ENCODE measurements at regions not wholly inside any gene's neighbourhood (a gene's known extent, or its start where the extent isn't known, plus 50 kb on each side); places are given as distances from the start of the nearest gene placed in this dataset.

DNA sequence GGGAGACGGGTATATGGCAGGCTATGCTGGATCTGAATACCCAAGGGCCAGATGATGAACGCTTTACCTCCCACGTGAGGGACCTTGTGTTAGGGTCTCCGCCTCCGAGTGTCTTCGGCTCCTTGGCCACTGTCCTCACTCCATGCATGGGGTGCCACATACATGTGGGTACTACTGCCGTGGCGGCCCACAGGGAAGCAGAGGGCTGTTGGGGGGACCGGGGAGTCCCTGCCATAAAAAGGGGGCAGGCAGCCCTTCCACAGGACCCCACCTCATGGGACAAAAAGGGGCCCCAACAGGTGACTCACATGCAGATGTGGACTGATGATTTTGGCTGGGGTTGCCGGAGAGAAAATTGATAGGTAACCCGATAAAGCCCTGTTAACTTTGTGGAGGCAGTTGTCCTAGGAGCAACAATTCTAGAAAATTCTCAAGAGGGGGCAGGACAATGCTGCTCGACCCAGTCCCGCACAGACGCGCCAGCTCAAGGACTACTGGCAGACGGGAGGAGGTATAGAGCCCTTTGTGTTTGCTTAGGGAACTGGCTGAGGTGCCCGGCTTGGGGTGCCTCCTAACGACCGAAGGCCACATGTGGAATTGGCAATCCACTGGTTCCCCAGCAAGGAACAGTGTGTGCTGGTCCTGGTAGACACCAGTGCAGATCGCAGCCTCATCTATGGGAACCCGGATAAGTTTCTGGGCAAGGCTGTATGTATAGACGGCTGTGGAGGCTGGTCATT is 695.7 kb upstream of the AGA start:
- H2AFZ ChIP-seq (replicated peaks; ENCODE audit: low read length, poor library complexity) = no peak overlapping the region
- ATAC-seq (ENCODE audit: low read depth) = no peak
- no peak overlapping the region for H2BK5ac ChIP-seq (ENCODE audit: low read depth, low read length, poor library complexity, severe bottlenecking)
- H3K9ac ChIP-seq (ENCODE audit: low read depth, low read length) = no peak overlapping the region
- in situ Hi-C loops (cut with MboI; ENCODE audit: low sequenced_read_pairs) (no loop called here), dilution Hi-C loops (cut with HindIII; ENCODE audit: low sequenced_read_pairs, unreplicated experiment) (no loop called here), intact Hi-C loops (cut with micrococcal nuclease) (no loop called here)
- DNase-seq = no peak
- ChIA-PET POLR2A (ENCODE audit: unreplicated experiment) (no interaction called here), CTCF (no interaction called here)
- H3K9me1 ChIP-seq (ENCODE audit: insufficient read depth, low read length) = no peaks in the 10 kb centered on the region
- no peak overlapping the region for H3K27ac ChIP-seq (ENCODE audit: insufficient read depth, low read length)
- no peak overlapping the region for H3K23ac ChIP-seq (ENCODE audit: low read depth, low read length)
- no peaks in the 10 kb centered on the region for H4K20me1 ChIP-seq (ENCODE audit: insufficient read depth, low read length)
- no peak overlapping the region for H2AK9ac ChIP-seq (replicated peaks; ENCODE audit: low read depth, low read length, poor library complexity)
- H3K27me3 ChIP-seq (ENCODE audit: control insufficient read depth, insufficient read depth, low read length) = no peaks in the 10 kb centered on the region
- no peaks in the 10 kb centered on the region for H3K36me3 ChIP-seq (ENCODE audit: control insufficient read depth, insufficient read depth, low read length)
- no peak overlapping the region for H3K4me3 ChIP-seq (ENCODE audit: insufficient read depth, low read depth, low read length)
- H3K18ac ChIP-seq (ENCODE audit: low read depth, low read length) = no peak overlapping the region
- no peak overlapping the region for H2BK15ac ChIP-seq (ENCODE audit: low read depth, low read length)
- 82% methylated on average over 4 of the region's 22 CpGs; no CpG with 5 or more reads in 1 of the 2 experiments for WGBS, 2 experiments (ENCODE audit: extremely low coverage in 2 of 2, insufficient read length in 1 of 2)
- H2BK120ac ChIP-seq (ENCODE audit: low read depth, low read length) = no peak overlapping the region
- no peak overlapping the region for H3K56ac ChIP-seq (ENCODE audit: extremely low read depth, insufficient read depth, low read length)
- H3K4me1 ChIP-seq (ENCODE audit: control insufficient read depth, insufficient read depth, low read length) = no peaks in the 10 kb centered on the region
- no peak overlapping the region for H2AK5ac ChIP-seq (ENCODE audit: low read depth, low read length)
- no peak overlapping the region for H3K4me2 ChIP-seq (ENCODE audit: low read depth, low read length)
- no peak overlapping the region for H4K8ac ChIP-seq (ENCODE audit: low read depth in 2 of 2, low read length in 2 of 2)
- no peak overlapping the region for H4K91ac ChIP-seq (ENCODE audit: insufficient read depth, low read depth, low read length)
- H4K5ac ChIP-seq (ENCODE audit: low read depth, low read length) = no peak overlapping the region
- no peak overlapping the region for H3K4ac ChIP-seq (ENCODE audit: low read depth, low read length)
- H2BK20ac ChIP-seq (ENCODE audit: low read depth, low read length) = no peak overlapping the region
- H3K14ac ChIP-seq (replicated peaks; ENCODE audit: low read depth, low read length) = no peak overlapping the region
- TF ChIP-seq NFE2L2 (IDR thresholded peaks at IDR 0.05; ENCODE audit: low read depth, low read length) = no peak
- TF ChIP-seq CEBPB (IDR thresholded peaks at IDR 0.05; ENCODE audit: low read depth, low read length) = no peak
- no peak for TF ChIP-seq MAFK (IDR thresholded peaks at IDR 0.05; ENCODE audit: low read depth, low read length)
- no peak for TF ChIP-seq MXI1 (IDR thresholded peaks at IDR 0.05; ENCODE audit: borderline replicate concordance, low read depth, low read length)
- no peak for TF ChIP-seq ELK1 (IDR thresholded peaks at IDR 0.05; ENCODE audit: borderline replicate concordance, low read depth, low read length)
- TF ChIP-seq SMC3 (IDR thresholded peaks at IDR 0.05; ENCODE audit: low read depth, low read length) = no peak
- no peak for TF ChIP-seq BHLHE40 (IDR thresholded peaks at IDR 0.05; ENCODE audit: low read depth, low read length)
- TF ChIP-seq, protein P1, sequence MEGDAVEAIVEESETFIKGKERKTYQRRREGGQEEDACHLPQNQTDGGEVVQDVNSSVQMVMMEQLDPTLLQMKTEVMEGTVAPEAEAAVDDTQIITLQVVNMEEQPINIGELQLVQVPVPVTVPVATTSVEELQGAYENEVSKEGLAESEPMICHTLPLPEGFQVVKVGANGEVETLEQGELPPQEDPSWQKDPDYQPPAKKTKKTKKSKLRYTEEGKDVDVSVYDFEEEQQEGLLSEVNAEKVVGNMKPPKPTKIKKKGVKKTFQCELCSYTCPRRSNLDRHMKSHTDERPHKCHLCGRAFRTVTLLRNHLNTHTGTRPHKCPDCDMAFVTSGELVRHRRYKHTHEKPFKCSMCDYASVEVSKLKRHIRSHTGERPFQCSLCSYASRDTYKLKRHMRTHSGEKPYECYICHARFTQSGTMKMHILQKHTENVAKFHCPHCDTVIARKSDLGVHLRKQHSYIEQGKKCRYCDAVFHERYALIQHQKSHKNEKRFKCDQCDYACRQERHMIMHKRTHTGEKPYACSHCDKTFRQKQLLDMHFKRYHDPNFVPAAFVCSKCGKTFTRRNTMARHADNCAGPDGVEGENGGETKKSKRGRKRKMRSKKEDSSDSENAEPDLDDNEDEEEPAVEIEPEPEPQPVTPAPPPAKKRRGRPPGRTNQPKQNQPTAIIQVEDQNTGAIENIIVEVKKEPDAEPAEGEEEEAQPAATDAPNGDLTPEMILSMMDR (conservative IDR thresholded peaks at IDR 0.05; ENCODE audit: low read depth, low read length) = no peak
- TF ChIP-seq RAD21 (IDR thresholded peaks at IDR 0.05; ENCODE audit: low read length) = no peak
- no peak for TF ChIP-seq FOS (IDR thresholded peaks at IDR 0.05; ENCODE audit: low read depth, low read length)
- TF ChIP-seq USF2 (IDR thresholded peaks at IDR 0.05; ENCODE audit: low read depth, low read length) = no peak
- no peaks in the 10 kb centered on the region for H3K79me1 ChIP-seq (ENCODE audit: low read depth in 1 of 2, low read length in 2 of 2)
- BruUV-seq (replicated peaks) = no TSS peak
- H3K9me3 ChIP-seq (ENCODE audit: control insufficient read depth, insufficient read depth, low read length) = peaks cover 21% of the 10 kb centered on the region

All from IMR-90 (cell line).